Loucy (cell line): ENCODE measurements at regions not wholly inside any gene's neighbourhood (a gene's known extent, or its start where the extent isn't known, plus 50 kb on each side); places are given as distances from the start of the nearest gene placed in this dataset.

Source experiments
- EZH2phosphoT487 ChIP-seq: fragments of 200-600 bp; IDR thresholded peaks from 2 replicates; pipeline ENCODE4 v1.6.1; 2018; ENCODE audit warnings: antibody characterized with exemption, mild to moderate bottlenecking, moderate library complexity, borderline replicate concordance
- TF ChIP-seq, protein P1 (sequence below): fragments of 200-600 bp; sonication (generic); conservative IDR thresholded peaks from 2 replicates; pipeline ENCODE4 v1.5.1; 2014; ENCODE audit warnings: mild to moderate bottlenecking, antibody characterized with exemption, low read length

DNA sequence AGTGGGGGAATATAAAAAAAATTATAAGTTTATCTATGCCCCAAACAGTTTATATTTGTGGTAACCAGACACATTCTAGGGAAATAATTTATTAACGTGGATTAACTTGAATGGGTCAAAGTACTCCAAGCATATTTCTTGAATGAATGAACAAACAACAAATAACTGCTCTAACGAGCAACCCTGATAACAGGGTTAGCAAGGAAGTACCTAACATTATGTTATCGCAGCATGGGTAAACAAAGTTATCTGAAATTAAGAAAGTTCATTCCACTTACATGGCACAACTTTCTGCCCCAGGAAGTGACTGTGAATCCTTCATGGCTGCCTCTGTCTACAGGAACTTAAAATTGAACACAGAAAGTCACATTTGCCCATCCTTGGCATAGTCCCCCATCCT lies 812.9 kb upstream of the ACVR2A start:
- TF ChIP-seq, protein P1, sequence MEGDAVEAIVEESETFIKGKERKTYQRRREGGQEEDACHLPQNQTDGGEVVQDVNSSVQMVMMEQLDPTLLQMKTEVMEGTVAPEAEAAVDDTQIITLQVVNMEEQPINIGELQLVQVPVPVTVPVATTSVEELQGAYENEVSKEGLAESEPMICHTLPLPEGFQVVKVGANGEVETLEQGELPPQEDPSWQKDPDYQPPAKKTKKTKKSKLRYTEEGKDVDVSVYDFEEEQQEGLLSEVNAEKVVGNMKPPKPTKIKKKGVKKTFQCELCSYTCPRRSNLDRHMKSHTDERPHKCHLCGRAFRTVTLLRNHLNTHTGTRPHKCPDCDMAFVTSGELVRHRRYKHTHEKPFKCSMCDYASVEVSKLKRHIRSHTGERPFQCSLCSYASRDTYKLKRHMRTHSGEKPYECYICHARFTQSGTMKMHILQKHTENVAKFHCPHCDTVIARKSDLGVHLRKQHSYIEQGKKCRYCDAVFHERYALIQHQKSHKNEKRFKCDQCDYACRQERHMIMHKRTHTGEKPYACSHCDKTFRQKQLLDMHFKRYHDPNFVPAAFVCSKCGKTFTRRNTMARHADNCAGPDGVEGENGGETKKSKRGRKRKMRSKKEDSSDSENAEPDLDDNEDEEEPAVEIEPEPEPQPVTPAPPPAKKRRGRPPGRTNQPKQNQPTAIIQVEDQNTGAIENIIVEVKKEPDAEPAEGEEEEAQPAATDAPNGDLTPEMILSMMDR = no peak
- TF ChIP-seq EZH2phosphoT487 = no peak
